GM04504 (cell line): ENCODE measurements at regions not wholly inside any gene's neighbourhood (a gene's known extent, or its start where the extent isn't known, plus 50 kb on each side); places are given as distances from the start of the nearest gene placed in this dataset.
"Not testable (repeated sequence)": the region's sequence is repeated elsewhere in the genome, so short reads cannot be mapped to it uniquely, and the experiment has no call there.

ENCODE experiments used
- DNase-seq: peaks from one replicate; pipeline ENCODE4 v3.0.0-alpha.2; 2012; ENCODE audit warnings: low read depth

DNA sequence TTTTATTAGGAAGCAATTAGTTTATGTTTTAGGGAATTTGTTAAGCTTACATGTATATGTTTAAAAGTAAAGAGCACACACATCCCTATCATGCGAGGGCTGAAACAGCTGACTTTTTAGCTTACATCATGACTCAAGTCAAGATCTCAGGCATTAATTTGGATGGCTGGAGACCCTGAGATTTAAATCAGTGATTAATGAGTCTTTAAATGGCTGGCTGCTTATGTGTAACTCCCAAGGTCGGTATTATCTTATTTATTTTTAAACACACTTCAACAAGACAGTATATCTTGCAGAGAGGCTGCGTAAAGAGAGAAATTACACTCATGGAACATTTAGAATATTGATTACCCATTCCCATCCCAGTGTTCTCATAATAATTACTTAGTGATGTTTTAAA lies 169.4 kb downstream of the KBTBD8 start:
- no peak for DNase-seq

DNA sequence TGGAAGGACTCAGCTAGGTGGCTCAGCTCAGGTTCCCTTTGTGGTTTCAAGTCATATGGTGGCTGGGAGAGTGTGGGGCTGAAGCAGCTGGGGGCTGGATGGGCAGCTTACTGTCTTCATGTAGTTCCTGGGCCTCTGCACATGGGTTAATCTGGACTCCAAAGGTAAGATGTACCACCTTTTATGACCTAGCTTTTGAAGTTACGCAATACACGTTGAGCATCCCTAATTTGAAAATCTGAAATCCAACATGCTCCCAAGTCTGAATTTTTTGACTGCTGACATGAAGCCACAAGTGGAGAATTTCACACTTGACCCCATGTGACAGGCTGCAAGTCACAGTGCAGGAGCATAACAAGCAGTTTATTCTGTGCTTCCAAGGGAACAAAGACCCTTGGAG lies 173.7 kb downstream of the KBTBD8 start:
- DNase-seq = no peak

DNA sequence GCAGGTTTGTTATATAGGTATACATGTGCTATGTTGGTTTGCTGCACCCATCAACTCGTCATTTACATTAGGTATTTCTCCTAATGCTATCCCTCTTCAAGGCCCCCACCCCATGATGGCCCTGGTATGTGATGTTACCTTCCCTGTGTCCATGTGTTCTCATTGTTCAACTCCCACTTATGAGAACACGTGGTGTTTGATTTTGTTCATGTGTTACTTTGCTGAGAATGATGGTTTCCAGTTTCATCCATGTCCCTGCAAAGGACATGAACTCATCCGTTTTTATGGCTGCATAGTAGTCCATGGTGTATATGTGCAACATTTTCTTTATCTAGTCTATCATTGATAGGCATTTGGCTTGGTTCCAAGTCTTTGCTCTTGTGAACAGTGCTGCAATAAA lies 175.0 kb downstream of the KBTBD8 start:
- not testable (repeated sequence) for DNase-seq

DNA sequence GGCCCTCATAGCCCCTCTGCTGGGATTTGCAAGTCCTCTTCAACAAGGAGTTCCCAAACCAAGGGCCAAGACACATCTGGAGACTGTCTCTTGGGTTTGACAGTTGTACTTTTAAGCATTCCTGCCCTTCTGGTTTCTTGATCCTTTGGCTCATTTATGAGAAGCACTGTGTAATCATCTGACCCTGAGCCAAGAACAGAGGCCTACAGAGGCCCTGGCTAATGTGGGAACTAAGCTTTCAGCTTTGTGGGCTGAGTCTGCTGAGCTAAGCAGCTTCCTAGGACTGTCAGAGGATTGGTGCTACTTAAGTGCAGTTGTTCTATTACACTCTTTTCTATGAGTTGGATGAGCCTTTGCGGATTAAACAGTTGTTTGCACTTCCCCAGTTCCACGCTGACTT lies 178.3 kb downstream of the KBTBD8 start:
- no peak for DNase-seq

DNA sequence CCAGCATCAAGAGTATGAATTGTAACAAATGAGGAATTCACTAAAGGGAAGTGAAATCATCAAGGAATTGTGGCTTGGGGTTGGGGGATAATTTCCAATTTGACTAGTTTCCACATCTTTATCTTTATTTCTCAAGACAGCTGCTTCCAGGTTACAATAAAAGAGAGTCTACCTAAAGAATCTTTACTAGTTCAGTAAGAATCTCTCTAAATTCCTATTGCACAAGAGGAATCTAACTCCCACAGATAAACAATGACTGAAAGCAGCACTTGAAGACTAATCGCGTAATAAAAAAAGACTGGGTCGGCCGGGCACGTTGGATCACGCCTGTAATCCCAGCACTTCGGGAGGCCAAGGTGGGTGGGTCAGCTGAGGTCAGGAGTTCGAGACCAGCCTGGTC lies 194.4 kb downstream of the KBTBD8 start:
- no peak for DNase-seq

DNA sequence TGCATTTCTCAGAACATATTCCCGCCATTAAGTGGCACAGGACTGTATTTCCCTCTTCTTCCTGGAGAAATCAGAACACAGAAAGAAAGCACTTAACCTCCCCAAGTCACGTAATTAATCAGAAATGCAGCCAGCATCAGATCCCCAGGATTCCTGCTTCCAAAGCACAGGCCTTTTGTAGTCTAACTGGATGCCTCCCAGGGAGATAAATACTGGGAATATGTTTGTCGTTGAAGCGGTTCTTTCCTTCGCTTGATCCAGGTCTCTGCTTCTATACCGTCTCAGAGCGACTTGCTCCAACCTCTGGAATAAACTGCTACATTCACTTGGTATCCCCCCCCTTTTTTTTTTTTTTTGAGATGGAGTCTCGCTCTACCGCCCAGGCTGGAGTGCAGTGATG lies 198.6 kb downstream of the KBTBD8 start:
- no peak for DNase-seq

DNA sequence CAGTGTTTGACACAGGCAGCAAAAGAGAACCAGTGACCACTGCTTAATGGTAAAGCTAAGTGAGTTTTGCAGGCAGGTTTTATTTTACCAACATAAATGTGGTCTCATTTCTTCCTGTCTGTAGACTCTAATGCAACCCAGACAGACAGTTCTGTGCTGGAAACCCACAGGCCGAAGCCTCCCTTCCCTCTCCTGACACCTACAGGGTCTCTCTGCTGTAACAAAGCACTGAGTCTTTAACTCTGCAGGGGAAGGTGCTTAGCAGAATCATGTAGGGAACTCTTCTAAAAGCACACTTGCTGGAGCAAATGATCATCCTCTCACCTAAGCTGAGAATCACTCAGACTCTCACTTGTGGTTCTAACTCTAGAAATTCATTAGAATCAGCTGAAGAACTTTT lies 200.3 kb downstream of the KBTBD8 start:
- DNase-seq = no peak

DNA sequence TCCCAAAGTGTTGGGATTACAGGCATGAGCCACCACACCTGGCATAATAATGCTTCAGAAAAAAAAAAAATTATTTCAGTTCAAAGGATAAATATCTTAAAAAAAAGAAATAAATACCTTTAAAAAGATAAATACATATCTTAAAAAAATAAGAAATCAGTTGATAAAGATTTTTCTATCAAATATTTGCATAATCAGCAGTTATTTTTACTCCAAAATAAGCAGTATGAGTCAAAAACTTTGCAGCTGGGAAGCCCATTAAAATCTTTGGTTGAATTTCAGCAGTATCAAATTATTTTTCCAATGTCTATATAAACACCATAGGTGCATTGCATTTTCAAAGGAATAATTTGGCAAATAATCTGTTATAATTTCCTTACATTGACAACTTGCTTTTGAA lies 202.5 kb downstream of the KBTBD8 start:
- DNase-seq = no peak

DNA sequence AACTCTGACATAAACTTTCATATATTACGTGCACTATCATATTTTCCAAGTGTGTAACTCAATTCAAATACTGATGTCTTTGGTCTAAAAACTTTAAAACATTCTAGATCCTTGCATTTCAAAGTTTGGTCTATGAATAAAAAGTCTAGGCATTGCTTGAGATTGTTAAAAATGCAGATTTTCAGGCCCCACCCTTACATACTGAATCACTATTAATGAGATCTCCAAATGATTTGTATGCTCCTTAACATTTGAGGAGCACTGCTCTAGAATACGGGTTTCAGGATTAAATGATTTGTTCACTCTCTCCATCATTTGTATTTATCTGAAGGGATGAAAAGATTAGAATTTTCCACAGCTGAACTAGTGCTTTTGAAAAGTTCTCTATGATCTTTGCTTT lies 202.9 kb downstream of the KBTBD8 start:
- no peak for DNase-seq

DNA sequence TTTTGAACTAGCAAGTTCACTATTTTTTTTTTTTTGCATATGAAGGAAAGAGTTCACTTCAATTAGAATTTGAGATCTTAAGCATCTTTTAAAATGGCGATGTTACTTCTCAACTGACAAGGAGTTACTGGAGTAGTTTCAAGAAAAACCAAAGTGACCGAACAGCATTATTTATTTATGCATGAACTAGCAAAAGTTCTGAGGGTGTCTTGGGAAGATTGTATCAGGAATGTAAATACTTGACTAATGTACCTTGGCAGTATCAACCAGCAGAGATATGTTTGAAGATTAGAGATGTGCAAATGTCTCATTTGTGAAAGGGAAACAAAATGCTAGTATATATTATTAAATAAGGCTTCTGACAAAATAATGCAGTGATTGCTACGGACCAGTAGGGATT lies 203.9 kb downstream of the KBTBD8 start:
- DNase-seq = no peak

DNA sequence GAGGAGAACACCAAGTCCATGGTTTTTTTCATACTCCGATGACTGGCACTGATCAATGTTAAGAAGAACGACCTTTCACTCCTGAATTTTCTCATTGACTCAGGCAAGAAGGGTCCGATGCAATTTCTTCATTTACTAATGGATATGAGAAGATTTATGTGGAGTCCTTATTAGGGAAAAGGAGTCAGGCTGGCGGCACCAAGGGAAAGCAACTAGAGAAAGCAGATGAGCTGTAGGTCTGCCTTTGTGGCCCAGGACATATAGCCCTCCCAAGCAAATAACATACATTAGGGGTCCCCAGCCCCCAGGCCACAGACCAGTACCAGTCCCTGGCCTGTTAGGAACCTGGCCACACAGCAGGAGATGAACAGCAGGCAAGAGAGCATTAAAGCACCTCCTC lies 206.8 kb downstream of the KBTBD8 start:
- no peak for DNase-seq

DNA sequence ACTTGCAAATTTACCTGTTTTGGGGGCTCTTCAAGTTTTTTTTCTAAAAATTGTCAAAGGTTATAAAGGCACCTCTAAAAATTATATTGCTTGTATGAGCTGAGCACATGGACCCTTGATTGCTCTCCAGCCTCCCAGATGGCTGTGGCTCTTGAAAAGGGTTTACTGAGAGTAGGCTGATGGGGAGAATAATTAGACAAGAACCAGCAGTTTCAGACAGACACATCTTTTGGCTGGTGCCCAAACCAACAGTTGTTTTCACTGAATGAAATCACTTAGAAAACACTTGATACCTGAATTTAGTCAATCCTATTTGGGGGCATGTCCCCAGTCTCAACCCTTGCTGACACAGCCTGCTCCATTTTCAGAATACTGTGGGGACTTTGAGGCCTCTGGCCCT lies 217.6 kb downstream of the KBTBD8 start:
- no peak for DNase-seq

DNA sequence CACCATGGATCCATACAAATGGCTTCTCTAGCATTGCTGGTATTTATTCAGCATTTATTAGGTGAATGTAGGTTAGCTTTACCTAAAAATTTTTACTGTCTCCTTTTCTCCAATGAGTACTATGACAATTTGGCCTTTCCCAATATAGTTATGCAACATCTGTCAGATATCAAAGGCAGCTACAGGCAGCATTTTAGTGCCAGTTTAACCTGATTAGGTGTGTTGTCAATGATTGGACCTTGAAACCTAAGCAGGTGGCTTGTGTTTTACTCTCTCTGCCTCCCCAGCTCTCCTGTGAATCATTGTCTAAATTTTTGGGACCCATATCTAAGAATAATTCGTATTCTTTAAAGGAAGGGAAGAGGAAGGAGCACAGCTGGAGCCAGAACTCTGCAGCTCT lies 228.9 kb downstream of the KBTBD8 start:
- no peak for DNase-seq

DNA sequence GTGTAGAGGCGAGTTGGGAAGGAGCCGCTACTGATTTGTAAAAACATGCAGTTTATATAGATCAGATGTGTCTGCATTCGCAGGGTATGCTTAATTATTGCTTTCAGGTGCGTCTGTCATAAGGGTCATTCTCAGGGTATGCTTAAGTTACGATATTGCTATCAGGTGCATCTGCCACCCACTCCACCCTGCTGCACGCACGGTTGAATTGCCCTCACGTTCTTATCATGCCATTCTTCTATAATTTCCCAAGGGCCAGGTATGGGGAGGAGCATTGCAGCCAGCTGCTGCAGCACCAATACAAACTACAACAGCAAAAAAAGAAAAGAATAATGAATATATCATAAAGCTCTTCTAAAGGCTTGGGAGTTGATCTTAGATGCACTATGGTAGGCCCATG lies 230.0 kb downstream of the KBTBD8 start:
- DNase-seq = no peak

DNA sequence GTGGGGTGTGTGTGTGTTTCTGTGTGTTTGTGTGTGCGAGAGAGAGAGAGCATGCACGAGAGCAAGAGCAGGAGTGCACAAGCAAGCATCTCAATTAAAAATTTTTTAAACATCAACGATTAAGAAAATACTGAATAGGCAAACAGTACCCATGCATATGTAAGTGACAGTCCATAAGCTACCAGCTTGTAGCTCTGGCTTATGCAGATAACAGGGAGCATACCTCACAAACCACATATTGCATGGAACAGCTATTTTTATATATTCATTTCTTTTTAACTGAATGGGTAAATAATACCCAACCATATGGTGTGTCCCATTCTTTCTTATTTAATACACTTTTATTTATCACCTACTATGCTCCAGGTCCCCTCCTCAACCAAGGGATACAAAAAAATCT lies 234.5 kb downstream of the KBTBD8 start:
- DNase-seq = no peak

DNA sequence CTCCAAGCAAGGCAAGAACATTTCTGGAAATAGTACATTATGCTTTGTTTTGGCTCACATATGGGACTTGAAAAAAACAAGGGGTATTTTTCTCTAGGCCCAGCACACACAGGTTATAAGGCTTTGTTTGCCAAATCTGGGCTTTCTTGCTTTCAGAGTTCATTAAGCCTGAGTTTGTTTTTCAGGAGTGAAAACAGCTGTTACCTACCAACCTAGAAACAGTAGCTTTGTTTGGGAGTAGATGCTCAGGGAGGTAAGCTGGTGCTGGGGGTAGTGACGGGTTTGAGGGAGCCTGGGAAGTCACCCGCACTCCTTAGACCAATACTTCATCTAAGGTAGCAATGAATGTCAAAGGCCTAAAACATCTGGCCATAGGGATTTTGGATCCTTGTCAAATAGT lies 241.2 kb downstream of the KBTBD8 start:
- no peak for DNase-seq

DNA sequence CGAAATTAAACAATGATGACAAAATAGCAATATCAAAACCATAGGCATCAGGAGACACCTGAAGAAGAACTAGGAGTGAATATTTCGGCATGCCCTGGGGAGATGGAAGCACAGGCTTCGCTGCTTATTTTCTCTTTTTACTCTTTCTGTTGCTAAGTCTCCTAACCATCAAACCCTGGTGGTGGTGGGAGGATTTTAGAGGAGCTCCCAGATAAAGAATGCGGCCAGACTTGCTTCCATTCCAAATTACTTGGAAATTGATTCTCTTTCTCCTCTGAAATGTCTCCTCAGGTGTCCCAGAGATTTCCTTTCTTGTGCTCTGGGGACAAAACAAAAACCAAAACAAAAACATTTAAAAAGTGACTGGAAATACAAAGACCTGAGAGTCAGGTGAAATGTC lies 243.0 kb downstream of the KBTBD8 start:
- no peak for DNase-seq

DNA sequence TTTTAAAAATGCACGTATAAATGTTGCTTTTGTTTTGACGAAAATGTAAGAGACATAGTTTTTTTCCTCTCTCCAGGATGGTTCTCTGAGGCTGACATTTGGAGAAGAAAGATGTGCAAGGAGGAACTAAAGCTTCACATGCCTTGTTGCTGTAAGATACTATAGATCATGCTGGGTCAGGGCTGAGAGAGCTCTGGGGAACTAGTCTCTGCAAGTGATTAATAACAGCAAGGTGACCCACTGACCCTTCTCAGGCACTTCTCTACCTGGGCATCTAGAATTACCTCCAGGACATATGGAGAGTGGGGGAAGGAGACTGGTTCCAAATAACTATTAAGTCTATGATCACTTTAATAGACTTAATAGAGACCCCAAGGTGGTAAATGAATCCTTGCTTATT lies 246.0 kb downstream of the KBTBD8 start:
- no peak for DNase-seq

DNA sequence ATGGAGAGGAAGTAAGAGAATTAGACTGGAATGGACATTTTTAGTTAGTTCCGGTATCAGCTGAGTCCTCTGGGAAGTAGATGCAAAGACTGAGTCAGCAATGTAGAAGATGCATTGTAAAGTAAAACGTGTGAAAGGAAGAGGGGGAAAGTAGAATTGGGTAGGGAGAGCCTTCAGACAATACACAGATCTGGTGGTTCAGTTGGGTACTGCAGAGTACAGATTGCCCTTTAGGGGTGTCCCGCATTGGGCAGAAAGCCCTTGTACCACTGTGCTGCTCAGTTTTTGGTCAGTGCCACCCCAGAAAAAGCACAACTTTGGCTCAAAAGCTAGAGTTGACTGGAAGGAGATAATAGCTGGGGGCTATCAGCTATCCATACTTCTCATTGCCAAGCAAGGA lies 247.4 kb downstream of the KBTBD8 start:
- DNase-seq = no peak

DNA sequence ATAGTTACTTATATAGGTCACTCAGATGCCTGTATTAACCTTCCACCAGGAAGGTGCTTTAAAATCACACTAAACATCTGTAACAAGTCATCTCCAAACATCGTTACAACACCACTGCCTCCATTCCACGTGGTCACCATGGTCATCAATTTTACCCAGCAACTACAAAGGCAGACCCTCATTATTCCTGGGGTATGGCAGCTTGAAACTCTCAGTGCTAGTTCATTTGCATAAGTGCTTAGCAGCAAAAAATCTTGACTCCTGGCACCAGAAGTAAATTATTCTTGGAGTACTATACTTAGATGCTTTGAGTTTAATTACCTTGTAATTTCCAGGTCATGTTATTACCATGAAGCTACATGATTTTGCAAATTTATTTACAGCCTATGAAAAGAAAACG lies 250.6 kb downstream of the KBTBD8 start:
- DNase-seq = no peak

DNA sequence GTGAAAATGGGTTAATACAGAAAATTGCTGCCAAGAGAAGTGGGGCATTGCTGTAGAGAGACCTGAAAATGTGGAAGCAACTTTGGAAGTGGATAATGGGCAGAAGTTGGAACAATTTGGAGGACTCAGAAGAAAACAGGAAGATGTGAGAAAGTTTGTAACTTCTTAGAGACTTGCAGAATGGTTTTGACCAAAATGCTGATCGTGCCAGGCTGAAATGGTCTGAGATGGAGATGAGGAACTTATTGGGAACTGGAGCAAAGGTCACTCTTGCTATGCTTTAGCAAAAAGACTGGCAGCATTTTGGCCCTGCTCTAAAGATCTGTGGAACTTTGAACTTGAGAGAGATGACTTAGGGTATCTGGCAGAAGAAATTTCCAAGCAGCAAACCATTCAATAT lies 254.8 kb downstream of the KBTBD8 start:
- not testable (repeated sequence) for DNase-seq

DNA sequence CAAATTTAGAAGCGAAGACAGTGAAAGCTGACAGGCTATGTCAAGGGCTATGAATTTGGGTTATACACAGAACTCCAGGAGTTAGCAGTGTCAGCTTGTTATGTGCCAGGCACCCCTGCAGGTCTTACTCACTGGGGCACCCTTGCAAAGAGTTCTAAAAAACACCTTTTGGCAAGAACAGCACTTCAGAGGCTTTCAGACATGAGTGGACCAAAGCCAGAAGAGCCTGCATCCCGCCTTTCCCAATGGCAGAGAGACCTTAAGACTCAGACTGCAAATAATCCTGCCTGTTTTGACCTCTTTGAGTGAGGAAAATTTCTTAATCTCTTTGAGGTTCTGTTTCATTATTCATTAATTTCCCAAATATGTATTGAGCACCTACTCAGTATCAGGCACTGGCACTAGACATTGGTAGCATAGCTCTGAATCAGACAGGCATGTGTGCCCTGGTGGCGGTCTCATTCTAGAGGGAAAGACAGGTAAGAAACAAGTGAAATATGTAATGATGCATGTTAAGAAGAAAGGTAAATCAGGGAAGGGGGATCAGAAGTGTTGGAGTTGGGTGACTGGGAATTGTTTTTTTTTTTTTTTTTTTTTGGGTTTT lies 280.0 kb downstream of the KBTBD8 start:
- no peak for DNase-seq

DNA sequence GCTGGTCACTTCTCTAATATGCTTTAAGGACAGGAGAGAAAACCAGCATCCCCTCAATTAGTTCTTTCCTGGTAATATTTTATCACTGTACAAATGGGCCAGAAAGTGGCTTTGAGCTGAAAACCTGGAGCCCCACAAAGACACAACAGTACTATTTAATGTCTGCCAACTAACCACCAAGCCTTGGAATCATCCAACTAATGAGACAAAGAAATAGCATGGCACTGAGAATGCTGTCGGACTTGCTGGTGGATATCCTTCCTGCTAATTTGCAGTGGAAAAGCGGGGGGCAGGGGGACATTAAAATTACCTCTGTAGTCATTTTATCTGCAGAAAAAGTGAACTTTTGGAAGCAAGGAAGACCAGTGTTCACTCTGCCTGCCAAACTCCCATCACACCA lies 288.5 kb downstream of the KBTBD8 start:
- DNase-seq = no peak

DNA sequence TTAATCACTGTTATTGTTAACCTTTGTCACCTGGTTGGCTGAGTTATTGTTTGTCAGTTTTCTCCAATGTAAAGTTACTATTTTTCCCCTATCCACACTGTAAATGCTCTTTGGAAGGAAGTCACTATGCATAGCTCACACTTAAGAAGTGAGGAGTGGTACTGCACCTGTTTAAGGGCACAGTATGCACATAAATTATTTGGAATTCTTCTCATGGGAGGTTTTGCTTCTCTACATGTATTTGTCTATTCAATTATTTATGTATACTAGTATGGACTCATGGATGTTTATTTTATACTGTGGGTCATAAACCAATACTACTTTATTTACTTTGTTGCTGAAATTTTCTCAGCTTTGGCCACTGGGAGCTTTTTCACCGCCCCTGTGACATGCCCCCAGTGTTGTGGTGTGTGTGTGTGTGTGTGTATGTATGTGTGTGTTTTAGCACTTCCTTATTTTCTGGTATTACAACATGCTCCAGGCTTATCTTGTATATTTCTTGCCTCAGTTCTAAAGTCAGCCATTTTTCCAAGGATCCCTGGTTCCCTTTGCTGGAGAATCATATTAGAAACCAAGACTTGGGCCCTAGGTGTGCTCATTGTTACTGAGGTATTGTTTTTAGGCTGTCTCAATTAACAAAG lies 290.5 kb downstream of the KBTBD8 start:
- no peak for DNase-seq

DNA sequence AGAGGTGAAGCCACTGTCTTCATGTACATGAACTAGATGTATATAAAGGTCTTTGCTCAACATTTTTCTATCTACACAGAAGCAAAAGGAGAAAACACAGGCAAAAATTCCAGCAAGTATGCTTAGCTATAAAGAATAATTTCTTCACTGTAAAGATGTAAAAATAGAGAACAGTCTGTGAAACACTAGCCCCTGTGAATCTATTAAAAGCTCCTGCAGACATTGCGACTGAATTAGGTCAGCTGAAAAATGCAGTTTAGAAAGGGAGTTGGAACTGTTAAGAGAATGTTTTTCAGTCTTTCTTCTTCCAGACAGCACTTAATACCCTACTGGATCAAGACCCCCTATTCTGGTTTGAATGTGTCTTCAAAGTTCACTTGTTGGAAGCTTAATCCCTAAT lies 291.5 kb downstream of the KBTBD8 start:
- no peak for DNase-seq
